Memory B cell (primary cell): ENCODE measurements at regions not wholly inside any gene's neighbourhood (a gene's known extent, or its start where the extent isn't known, plus 50 kb on each side); places are given as distances from the start of the nearest gene placed in this dataset.

Experiments
- ATAC-seq: fragments of 150-1000 bp; cut with Tn5 transposase; 2 replicates; pipeline ENCODE4 v1.10.0; 2021; ENCODE audit warnings: low read depth, mild to moderate bottlenecking, moderate library complexity
- DNase-seq, 2 donors: peaks; one replicate each; pipeline ENCODE4 v3.0.0; 2022; ENCODE audit warnings: low spot score in 2 of 2
- H3K27ac Mint-ChIP-seq: one replicate; pipeline ENCODE4 v1.8.0; 2022; ENCODE audit warnings: mild to moderate bottlenecking, moderate library complexity, mixed read lengths
- H3K27me3 Mint-ChIP-seq: one replicate; pipeline ENCODE4 v1.8.0; 2022; ENCODE audit warnings: mixed read lengths
- H3K36me3 Mint-ChIP-seq: one replicate; pipeline ENCODE4 v1.8.0; 2022; ENCODE audit warnings: mild to moderate bottlenecking, mixed read lengths
- H3K4me1 Mint-ChIP-seq: one replicate; pipeline ENCODE4 v1.8.0; 2022; ENCODE audit warnings: mixed read lengths
- H3K4me3 Mint-ChIP-seq: one replicate; pipeline ENCODE4 v1.8.0; 2022; ENCODE audit warnings: mild to moderate bottlenecking, moderate library complexity, mixed read lengths
- H3K9me3 Mint-ChIP-seq: one replicate; pipeline ENCODE4 v1.8.0; 2022; ENCODE audit warnings: mixed read lengths

DNA sequence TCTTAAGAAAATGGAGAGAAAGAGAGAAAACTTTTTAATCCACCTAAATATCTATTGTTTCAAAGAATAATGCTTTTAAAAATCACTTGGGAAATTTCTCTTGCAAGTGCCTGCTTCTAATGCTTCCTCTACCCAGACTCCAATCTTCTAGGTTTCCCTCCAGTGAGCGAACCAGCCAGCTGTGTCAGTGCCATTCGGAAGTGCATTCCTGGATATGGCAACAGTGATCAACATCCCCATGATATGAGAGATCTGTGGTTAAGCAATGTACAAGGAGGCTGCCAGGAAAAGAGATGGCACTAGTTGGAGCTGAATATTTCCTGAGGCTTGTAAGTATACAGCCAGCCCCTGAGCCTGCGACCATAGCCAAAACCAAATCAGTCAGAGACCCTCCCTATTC, 53.3 kb upstream of the KCNMB2 start:
- DNase-seq (no peak), ATAC-seq (no peak)
- Mint-ChIP-seq H3K27me3 (peaks cover 3% of the 10 kb centered on the region), H3K9me3 (no peaks in the 10 kb centered on the region), H3K4me1 (peaks cover 7% of the 10 kb centered on the region), H3K36me3 (no peaks in the 10 kb centered on the region), H3K27ac (no peak overlapping the region), H3K4me3 (no peak overlapping the region)

- DNase-seq, result no peak
- Mint-ChIP-seq H3K4me1 (peaks cover 7% of the 10 kb centered on the region), H3K9me3 (no peaks in the 10 kb centered on the region), H3K27ac (no peak overlapping the region), H3K27me3 (peaks cover 3% of the 10 kb centered on the region), H3K4me3 (no peak overlapping the region), H3K36me3 (no peaks in the 10 kb centered on the region)
- ATAC-seq, result no peak
Measured at GRCh38 chr3:178483704-178484103, 52.5 kb upstream of the KCNMB2 start.

- DNase-seq (no peak), ATAC-seq (no peak)
- H3K27me3 Mint-ChIP-seq, result peaks cover 3% of the 10 kb centered on the region
- no peaks in the 10 kb centered on the region for H3K36me3 Mint-ChIP-seq
- no peaks in the 10 kb centered on the region for H3K9me3 Mint-ChIP-seq
- no peak overlapping the region for H3K4me3 Mint-ChIP-seq
- H3K4me1 Mint-ChIP-seq, result peaks cover 2% of the 10 kb centered on the region
- H3K27ac Mint-ChIP-seq, result no peak overlapping the region
Measured at GRCh38 chr3:178485756-178486155, 50.5 kb upstream of the KCNMB2 start.
